AG20443 (cell line): ENCODE measurements at regions not wholly inside any gene's neighbourhood (a gene's known extent, or its start where the extent isn't known, plus 50 kb on each side); places are given as distances from the start of the nearest gene placed in this dataset.

Experiments
- DNase-seq: peaks from one replicate; pipeline ENCODE4 v3.0.0; 2012; ENCODE audit warnings: low spot score, mixed read lengths

- no peak for DNase-seq
These were observed 146.6 kb downstream of the TLR5 start for GRCh38 chr1:222996310-222996975.

GRCh38 chr1:223000632-223001031 is 142.4 kb downstream of the TLR5 start:
- no peak for DNase-seq

- DNase-seq, result no peak
These were observed 141.1 kb downstream of the TLR5 start for GRCh38 chr1:223001653-223002634.

GRCh38 chr1:223003549-223003948 is 139.5 kb downstream of the TLR5 start:
- DNase-seq, result no peak

- no peak for DNase-seq
These were observed 136.7 kb downstream of the TLR5 start for GRCh38 chr1:223006371-223006770.

- DNase-seq, result no peak
These were observed 136.0 kb downstream of the TLR5 start for GRCh38 chr1:223006917-223007648.

GRCh38 chr1:223007935-223008334 is 135.1 kb downstream of the TLR5 start:
- DNase-seq, result no peak

DNA sequence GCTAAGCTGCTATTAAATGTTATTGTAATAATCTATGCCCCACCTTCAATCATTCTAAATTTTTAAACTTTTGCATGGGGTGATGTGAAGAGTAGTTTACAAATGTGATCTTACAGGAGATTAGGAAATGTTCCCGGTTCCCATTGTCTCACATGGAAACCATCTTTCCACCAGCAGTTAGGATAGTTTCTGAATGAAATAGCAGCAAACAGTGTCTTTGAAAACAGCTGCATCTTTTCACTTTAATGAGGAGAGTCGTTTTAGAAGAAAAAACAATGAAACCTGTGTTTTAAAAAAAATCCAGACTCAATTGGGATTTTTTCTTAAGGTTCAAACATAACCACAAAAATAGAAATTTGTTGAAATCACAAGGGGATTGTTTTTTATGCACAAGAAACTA is 134.2 kb downstream of the TLR5 start:
- no peak for DNase-seq

DNA sequence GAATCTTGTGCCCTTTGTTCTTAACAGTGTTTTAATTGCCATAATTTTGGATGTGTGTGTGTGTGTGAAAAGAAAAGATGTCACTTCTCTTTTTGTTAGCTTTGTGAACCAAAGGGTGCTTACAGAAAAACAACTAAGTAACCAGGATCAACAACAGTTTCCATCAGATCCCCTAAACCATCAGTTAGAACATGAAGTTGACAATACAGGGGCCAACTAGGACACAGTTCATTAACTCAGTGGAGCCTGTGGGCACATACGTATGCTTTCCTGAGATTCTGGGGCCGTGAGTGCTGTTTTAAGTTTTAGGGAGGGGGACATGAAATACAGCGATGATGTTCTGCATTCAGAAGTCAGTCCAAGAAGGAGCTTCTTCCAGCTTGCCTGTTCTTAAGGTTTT is 133.6 kb downstream of the TLR5 start:
- DNase-seq, result no peak

DNA sequence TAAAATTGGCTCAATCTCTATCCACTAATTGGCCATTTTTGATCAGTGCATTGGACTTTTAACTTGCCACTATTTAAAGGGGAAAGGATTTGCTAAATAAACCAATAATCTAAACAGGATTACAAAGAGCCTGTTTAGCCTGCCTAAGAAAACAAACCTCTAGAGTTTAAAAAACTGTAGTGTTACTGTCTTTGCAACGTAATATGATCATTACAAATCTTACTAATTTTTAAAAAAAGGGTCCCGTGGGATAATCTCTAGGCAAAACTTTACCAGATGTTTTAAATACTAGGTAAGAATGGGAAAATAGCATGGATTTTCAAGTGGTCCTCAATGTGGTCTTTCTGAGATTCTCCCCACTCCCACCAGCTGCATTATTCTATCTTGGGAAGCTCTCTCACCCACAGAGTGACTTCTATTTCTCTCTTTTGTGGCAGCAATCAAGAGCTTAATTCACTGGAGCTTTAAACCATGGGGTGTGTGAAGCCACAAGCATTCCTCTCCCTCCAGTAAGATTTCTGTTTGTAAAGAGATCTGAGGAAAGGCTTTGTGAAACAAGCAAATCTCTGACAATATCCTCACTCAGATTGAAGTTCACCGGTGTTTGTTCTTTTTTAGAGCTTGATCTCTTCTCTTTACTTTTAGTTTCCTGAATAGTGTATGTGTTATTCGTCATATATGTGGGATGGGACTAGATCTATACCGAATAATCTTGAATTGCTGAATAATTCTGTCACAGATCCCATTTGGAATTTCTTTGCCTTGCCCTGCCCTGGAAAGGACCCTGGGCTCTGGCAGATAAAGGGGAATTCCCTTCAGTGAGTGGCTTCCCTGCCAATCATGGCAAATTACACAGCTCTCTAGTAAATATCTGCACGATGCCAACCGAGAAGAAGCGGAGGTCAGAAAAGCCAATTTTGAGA is 132.2 kb downstream of the TLR5 start:
- DNase-seq, result peak; percentile 57

DNA sequence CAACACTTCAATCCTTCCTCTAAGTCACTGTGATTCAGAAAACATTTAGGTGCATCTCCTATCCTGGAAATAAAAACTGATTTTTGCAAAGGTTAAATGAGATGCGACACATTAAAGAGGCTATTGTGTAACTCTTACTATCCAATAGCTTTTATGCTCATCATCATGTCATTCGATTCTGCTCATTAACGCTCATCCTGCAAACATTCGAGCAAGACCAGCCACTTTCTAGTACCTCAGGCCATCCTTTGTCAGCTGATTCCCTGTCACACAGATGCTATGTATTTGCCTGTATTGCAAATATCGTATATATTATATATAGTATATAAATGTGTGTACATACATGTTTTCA is 131.6 kb downstream of the TLR5 start:
- no peak for DNase-seq

- no peak for DNase-seq
These were observed 130.8 kb downstream of the TLR5 start for GRCh38 chr1:223012176-223012788.

- no peak for DNase-seq
These were observed 130.1 kb downstream of the TLR5 start for GRCh38 chr1:223012938-223013337.

DNA sequence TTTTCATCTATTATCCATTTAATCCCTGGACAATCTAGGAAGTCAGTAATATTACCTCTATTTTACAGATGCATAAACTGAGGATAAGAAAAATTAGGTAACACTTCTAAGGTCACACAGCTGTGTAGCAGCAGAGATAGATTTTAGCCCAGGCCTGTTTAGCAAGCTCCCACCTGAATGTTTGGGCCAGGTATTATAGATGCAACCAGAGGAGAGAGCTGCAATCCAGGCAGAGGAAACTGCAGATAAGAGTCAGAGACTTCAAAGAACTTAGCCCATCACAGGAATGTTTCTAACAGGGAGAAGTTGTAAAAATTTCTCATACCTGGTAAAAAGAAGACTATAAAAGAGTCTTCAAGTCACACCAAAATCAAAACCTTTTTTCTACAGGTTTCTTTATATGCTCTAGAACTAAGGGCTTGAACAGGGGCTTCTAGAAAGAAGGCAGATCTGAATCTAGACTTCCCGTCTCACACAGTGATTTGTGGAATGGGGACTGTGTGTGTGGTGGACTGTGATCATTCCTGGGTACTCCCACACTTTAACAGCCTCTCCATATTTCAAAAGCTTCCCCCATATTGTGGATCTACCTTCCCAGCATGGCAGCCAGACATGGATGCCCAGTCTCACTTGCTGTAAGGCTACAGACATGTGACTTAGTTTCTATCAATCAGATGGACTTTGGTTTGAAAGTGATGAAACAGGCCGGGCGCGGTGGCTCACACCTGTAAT is 128.7 kb downstream of the TLR5 start:
- DNase-seq, result no peak

DNA sequence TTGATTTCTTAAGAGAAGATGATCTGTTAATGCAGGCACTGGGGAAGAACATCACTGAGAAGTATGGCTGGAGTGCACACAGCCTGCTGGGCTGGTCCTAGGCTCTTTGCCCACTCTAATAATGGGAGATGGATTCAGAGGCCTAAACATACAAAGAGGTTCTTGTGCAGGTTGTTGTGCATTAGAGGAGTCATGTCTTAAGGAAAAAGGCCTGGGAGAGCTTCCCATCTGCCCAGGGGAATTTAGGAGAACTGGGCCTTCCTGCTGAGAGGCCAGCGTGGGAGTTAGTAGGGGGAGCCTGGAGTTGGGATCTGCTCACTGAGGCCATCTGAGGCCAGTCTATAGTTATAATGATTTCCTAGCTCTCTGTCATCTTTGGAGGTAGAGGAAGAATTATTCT is 126.7 kb downstream of the TLR5 start:
- no peak for DNase-seq

DNA sequence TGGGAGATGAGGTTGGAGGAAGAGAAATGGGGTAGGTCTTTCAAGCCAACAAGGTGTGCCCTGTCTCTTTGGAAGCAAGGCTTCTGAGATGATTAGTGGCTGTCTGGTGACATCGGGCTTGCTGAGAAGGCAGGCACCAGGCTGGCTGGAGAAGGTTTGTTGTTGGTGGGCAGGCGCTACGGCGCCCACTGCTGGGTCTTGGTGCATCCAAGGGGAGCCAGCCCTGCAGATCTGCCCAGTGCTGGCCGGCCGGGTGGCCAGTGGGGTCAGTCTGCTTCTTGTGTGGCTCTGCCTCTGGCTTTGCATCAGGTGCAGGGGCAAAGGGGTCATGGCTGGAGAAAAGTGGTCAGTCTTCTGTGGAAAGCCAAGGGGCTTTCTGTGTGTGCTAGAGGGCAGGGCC is 126.2 kb downstream of the TLR5 start:
- DNase-seq, result no peak

GRCh38 chr1:223017291-223017690 is 125.8 kb downstream of the TLR5 start:
- no peak for DNase-seq

DNA sequence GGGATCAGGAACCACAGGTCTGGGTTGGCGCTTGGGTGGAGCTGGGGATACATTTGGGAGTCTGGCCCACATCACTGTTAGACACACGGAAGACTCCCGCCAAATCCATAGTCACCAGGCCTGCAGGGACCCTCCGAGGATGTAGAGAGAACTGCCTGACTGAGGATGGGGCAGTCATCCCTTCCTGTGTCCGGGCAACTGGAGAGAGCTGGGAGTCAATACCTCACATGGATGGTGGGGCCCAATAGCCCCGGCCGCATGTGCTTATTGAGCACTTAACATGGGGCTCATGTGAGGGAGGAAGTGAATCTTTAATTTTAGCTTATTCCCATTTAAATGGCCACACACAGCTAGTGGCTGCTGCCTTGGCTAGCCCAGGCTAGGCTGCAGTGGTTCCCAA is 124.5 kb downstream of the TLR5 start:
- no peak for DNase-seq

- DNase-seq, result no peak
These were observed 123.8 kb downstream of the TLR5 start for GRCh38 chr1:223019256-223019655.

GRCh38 chr1:223020770-223021169 is 122.3 kb downstream of the TLR5 start:
- no peak for DNase-seq
